ENCODE measurements at regions not wholly inside any gene's neighbourhood (a gene's known extent, or its start where the extent isn't known, plus 50 kb on each side); places are given as distances from the start of the nearest gene placed in this dataset.

DNA sequence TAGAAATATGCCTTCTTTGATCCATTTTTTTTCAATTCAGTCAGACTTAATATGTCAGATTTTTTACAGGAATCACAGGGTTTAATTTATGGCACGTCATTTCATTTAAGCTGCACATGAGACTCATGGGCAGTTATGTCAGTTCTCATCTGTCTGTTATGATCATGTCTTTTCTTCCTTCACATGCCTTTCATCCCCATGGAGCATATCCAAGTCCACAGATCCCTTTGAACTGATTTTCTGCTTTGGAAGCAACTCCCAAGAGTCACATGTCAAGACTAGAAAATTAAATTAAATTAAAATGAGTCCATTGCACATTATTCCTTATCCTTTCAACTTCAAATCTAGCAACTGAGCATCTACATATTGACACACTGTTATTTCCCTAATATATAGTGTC lies 1274.0 kb upstream of the C9orf72 start:
- TF ChIP-seq FOS (IDR thresholded peaks at IDR 0.05; ENCODE audit: low read depth, low read length) (no peak), CTCF (conservative IDR thresholded peaks at IDR 0.05; ENCODE audit: low read depth, low read length) (no peak), CEBPB (IDR thresholded peaks at IDR 0.05; ENCODE audit: low read depth, low read length) (no peak), POLR2A (IDR thresholded peaks at IDR 0.05; ENCODE audit: low read depth, low read length) (no peak), MAFK (IDR thresholded peaks at IDR 0.05; ENCODE audit: low read depth, low read length) (no peak), BHLHE40 (IDR thresholded peaks at IDR 0.05; ENCODE audit: low read depth, low read length) (no peak), USF2 (IDR thresholded peaks at IDR 0.05; ENCODE audit: low read depth, low read length) (no peak), NFE2L2 (IDR thresholded peaks at IDR 0.05; ENCODE audit: low read depth, low read length) (no peak), RCOR1 (IDR thresholded peaks at IDR 0.05; ENCODE audit: insufficient replicate concordance, low read length) (no peak), SMC3 (IDR thresholded peaks at IDR 0.05; ENCODE audit: low read depth, low read length) (no peak), RFX5 (IDR thresholded peaks at IDR 0.05; ENCODE audit: low read depth, low read length) (no peak), MXI1 (IDR thresholded peaks at IDR 0.05; ENCODE audit: borderline replicate concordance, low read depth, low read length) (no peak), RAD21 (IDR thresholded peaks at IDR 0.05; ENCODE audit: low read length) (no peak)
- TF ChIP-seq, protein P1, sequence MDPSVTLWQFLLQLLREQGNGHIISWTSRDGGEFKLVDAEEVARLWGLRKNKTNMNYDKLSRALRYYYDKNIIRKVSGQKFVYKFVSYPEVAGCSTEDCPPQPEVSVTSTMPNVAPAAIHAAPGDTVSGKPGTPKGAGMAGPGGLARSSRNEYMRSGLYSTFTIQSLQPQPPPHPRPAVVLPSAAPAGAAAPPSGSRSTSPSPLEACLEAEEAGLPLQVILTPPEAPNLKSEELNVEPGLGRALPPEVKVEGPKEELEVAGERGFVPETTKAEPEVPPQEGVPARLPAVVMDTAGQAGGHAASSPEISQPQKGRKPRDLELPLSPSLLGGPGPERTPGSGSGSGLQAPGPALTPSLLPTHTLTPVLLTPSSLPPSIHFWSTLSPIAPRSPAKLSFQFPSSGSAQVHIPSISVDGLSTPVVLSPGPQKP (IDR thresholded peaks at IDR 0.05; ENCODE audit: borderline replicate concordance, low read depth, low read length) = no peak
